Superior temporal gyrus (tissue), 1 donor: ENCODE measurements at regions not wholly inside any gene's neighbourhood (a gene's known extent, or its start where the extent isn't known, plus 50 kb on each side); places are given as distances from the start of the nearest gene placed in this dataset.
A peak's percentile ranks its signal among the peaks of the same experiment; 100 is the strongest.

ENCODE experiments used
- DNase-seq: peaks from one replicate; pipeline ENCODE4 v3.0.0-alpha.2; 2016; ENCODE audit errors: extremely low spot score

DNA sequence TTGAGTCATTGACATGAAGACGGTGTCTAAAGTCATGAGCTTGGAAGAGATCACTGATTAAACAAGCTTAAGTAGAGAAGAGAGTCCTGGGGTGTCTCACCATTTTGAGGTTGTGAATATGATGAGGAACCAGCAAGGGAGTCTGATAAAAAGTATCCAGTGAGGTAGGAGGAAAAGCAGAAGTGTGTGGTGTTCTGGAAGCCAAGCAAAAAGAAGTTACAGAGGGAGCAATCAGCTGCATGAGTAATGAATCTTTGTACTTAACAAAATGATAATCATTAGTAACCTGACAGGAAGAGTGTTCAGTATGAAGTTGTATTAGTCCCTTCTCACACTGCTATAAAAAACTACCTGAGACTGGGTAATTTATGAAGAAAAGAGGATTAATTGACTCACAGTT is 131.3 kb downstream of the C11orf87 start:
- DNase-seq, result no peak

- DNase-seq, result no peak
These were observed 133.0 kb downstream of the C11orf87 start for GRCh38 chr11:109554951-109555350.

DNA sequence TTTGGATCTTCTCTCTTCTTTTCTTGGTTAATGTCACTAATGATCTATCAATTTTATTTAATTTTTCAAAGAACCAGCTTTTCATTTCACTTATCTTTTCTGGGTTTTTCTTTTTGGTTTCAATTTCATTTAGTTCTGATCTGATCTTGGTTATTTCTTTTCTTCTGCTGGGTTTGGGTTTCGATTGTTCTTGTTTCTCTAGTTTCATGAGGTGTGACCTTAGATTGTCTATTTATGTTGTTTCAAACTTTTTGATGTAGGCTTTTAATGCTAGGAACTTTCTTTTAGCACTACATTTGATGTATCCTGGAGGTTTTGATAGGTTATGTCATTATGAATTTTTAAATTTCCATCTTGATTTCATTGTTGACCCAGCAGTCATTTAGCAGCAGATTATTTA is 142.3 kb downstream of the C11orf87 start:
- DNase-seq, result no peak

DNA sequence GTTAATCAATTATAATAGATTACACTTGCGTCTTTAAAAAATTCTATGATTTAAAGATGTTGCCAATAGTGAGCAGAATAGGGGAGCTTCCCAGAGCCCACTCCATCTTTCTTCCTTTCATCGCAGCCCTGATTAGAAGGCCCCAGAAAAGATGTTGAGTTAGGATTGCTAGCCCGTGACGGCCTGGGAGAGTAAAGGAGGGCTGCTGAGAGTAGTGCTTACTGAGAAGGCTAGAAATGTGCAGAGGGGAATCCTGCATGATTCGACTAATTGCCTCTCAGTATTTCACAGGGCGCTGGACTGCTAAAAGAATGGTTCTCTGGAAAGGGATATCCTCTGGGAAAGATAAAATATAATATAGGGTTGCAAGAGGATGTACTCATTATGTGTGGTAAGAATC is 160.5 kb downstream of the C11orf87 start:
- no peak for DNase-seq

- DNase-seq, result no peak
These were observed 162.3 kb downstream of the C11orf87 start for GRCh38 chr11:109584001-109584972.

- no peak for DNase-seq
These were observed 164.8 kb downstream of the C11orf87 start for GRCh38 chr11:109586789-109587188.

- no peak for DNase-seq
These were observed 168.8 kb downstream of the C11orf87 start for GRCh38 chr11:109590782-109591181.

- no peak for DNase-seq
These were observed 175.3 kb downstream of the C11orf87 start for GRCh38 chr11:109597336-109597735.

GRCh38 chr11:109604481-109605400 is 182.8 kb downstream of the C11orf87 start:
- no peak for DNase-seq

- no peak for DNase-seq
These were observed 184.3 kb downstream of the C11orf87 start for GRCh38 chr11:109606256-109606655.

- DNase-seq, result no peak
These were observed 187.6 kb downstream of the C11orf87 start for GRCh38 chr11:109609454-109610185.

DNA sequence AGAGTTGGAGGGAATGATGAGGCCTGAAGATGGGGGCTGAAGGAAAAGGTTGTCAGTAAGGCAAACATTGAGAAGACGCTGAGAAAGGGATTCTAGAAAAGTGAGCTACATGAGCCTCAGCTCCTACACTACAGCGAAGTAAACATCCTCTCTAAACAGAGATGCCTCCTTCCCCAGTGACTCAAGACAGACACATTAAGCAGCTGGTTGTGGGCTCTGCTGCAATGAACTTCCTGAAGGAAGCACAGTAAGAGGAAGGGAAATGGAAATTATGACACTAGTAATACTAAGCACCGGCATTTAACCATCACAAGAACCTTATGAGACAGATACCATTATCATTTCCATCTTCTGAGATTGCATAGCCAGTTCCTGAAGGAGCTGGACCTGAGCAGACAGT is 190.5 kb downstream of the C11orf87 start:
- DNase-seq, result no peak

DNA sequence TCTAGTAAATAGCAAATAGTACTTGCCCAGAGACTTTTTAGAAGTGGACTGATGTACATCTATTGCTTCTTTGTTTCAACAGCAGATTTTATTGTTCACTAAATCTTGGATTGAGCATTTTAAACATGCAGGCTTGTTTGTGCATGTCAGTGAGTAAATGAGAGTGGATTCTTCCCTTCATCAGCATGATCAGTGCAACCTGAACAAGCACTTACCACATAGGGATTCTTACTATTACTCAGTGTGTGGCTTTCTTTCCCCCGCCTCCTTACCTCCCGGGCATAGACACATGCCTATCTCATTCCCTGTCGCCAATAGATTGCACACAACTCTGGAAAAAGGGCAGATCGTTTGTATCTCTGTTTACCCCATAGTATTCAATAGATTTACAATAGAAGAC is 197.5 kb downstream of the C11orf87 start:
- no peak for DNase-seq

DNA sequence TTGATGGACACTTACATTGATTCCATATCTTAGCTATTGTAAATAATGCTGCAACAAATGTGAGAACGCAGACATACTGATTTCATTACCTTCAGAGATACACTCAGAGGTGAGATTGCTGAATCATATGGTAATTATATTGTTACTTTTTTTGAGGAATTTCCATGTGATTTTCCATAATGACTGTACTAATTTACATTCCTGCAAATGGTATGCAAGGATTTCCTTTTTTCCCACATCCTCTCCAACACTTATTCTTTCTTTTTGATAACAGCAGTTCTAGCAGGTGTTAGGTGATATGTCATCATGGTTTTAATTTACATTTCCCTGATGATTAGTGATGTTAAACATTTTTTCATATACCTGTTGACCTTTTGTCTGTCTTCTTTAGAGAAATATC is 207.7 kb downstream of the C11orf87 start:
- no peak for DNase-seq

- no peak for DNase-seq
These were observed 219.6 kb downstream of the C11orf87 start for GRCh38 chr11:109641549-109641948.

DNA sequence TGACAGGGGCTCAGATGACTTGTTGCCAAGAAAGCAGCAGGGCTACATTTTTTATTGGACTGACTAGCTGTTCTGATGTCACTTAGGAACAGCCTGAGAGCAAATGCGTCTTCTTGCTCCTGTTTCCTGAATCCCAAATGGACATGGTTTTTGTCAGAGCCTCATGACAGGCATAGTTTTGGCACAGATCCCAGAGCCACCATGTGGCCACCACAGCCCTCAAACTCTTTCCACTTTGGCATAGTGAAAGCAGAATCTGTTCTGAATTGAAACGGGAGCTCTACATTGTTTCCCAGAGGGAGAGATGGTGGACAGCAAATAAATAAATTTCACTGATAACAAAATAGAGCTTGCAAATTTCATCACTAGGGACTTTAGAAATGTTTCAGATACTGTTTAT is 222.2 kb downstream of the C11orf87 start:
- DNase-seq, result peak; percentile 80

GRCh38 chr11:109648804-109649203 is 226.8 kb downstream of the C11orf87 start:
- DNase-seq, result no peak

- no peak for DNase-seq
These were observed 232.1 kb downstream of the C11orf87 start for GRCh38 chr11:109654091-109654490.

DNA sequence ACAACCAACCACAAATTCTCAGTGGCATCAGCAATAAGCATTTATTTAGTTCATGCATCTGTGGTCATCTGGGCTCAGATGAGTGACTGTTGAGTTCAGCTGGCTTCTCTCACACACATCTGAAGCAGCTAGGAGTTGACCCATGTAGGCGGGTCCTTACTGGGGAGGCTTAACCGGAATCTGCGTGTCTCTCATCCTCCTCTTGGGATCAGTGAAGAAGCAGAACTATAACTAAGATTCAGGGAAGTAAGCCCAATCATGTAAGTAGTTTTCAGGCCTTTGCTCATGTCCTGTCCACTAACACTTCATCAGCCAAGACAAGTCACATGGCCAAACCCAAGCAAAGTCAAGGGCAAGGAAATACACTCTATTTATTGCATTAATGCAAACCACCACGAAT is 236.2 kb downstream of the C11orf87 start:
- DNase-seq, result no peak

DNA sequence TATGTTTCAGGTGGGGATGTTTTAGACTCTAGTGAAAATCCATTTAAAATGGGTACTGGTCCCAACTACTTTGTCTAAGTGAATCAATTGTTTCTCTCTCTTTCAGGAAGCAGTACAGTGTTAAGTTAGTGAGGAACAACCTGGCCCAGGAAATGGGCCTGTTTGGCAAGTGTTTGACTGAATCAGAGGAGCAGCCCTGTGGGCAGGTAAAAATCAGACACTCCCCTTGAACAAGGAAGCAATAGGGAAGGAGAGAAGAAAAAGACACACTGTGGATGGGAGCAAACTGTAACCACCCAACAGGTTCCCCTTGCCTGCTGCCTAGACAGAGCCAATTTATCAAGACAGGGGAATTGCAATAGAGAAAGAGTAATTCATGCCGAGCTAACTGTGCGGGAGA is 245.7 kb downstream of the C11orf87 start:
- DNase-seq, result no peak

- no peak for DNase-seq
These were observed 247.1 kb downstream of the C11orf87 start for GRCh38 chr11:109668973-109669634.
